ENCODE measurements at regions not wholly inside any gene's neighbourhood (a gene's known extent, or its start where the extent isn't known, plus 50 kb on each side); places are given as distances from the start of the nearest gene placed in this dataset.

DNA sequence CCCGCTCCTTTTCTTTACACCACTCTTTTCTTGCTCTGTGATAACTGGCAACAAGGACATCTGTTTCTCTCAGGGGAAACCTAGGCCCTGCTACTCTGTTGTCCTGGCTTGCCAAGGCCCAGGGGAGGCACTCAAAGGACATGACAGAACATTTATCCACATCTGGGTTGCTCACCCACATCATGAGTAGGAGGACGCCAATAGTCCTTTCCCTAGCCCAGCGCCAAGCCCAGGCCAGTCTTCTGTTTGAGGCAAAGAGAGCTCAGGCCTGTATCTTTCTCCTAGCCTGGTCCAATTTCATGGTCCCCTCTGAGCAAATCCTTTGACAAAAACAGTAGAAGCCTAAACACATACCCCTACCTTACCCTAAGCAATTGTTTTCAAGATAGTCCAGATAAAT, 366.8 kb upstream of the SGCD start:
- intact Hi-C loops (cut with micrococcal nuclease): no loop called here
- TF ChIP-seq EGR1 (IDR thresholded peaks at IDR 0.05; ENCODE audit: low read depth) (no peak), TCF7L2 (IDR thresholded peaks at IDR 0.05; ENCODE audit: borderline replicate concordance, extremely low read depth, insufficient read depth, insufficient read length) (no peak), POLR2A (IDR thresholded peaks at IDR 0.05; ENCODE audit: borderline replicate concordance, extremely low read depth, insufficient read depth, insufficient read length) (no peak), FOSL1 (IDR thresholded peaks at IDR 0.05; ENCODE audit: low read depth) (no peak), SRF (IDR thresholded peaks at IDR 0.05; ENCODE audit: low read depth) (no peak), EZH2 (IDR thresholded peaks at IDR 0.05) (no peak)
- no peaks in the 10 kb centered on the region for H4K20me1 ChIP-seq (ENCODE audit: insufficient read depth)
- no peaks in the 10 kb centered on the region for H3K79me2 ChIP-seq (ENCODE audit: insufficient read depth, low read length)
- H3K9ac ChIP-seq (ENCODE audit: low read length): no peak overlapping the region
- no peak overlapping the region for H3K4me2 ChIP-seq (ENCODE audit: low read length)
- ChIA-PET RAD21 (ENCODE audit: low non-redundant PET in 1 of 2, low total read pairs in 2 of 2, uncharacterized antibody in 2 of 2, unreplicated experiment in 2 of 2) (no interaction called here), POLR2A (no interaction called here), CTCF (no interaction called here)
- H3K4me1 ChIP-seq (ENCODE audit: control insufficient read depth in 1 of 2, insufficient read depth in 2 of 2, low read length in 2 of 2): no peaks in the 10 kb centered on the region
- H2AFZ ChIP-seq (ENCODE audit: low read depth, low read length, poor library complexity, severe bottlenecking): no peak overlapping the region
- no peaks in the 10 kb centered on the region for H3K9me2 ChIP-seq (ENCODE audit: insufficient read depth)
- DNase-seq (ENCODE audit: low read depth, low spot score): no peak
- no peaks in the 10 kb centered on the region for H3K27me3 ChIP-seq (ENCODE audit: insufficient read depth, low read length)
- H3K27ac ChIP-seq (ENCODE audit: low read depth, low read length): no peak overlapping the region
- peaks cover 5% of the 10 kb centered on the region in 2 experiments; a peak in 2 of 4 replicates for H3K9me3 ChIP-seq (ENCODE audit: control insufficient read depth in 1 of 2, insufficient read depth in 1 of 2, low read depth in 1 of 2, low read length in 2 of 2)
- H3K36me3 ChIP-seq (ENCODE audit: control insufficient read depth in 1 of 2, insufficient read depth in 2 of 2, low read length in 2 of 2): no peaks in the 10 kb centered on the region
- H3K4me3 ChIP-seq (replicated peaks in 1 of 2; ENCODE audit: low read depth in 1 of 2, low read length in 2 of 2): no peak overlapping the region
- no TSS peak for BruUV-seq (replicated peaks)
- ATAC-seq: no peak

DNA sequence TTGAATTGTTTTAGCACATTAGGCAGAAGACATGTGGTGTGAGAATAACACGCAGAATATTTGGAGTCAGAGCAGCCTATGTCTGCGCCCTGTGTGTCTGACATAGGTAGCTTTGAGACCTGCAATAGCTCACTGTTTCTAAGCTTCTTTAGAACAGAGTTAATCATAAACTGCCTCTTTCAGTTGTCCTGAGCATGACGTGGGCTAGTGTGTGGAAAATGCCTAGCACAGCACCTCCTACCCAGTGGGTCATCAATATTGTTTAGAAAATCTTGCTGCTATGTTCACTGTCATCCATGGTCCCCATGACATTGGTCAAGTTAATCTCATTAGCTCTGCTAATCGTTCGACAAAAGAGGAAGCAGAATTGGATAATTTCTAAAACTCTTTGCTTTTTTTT, 357.4 kb upstream of the SGCD start:
- no peak overlapping the region for H3K4me3 ChIP-seq (replicated peaks in 1 of 2; ENCODE audit: low read depth in 1 of 2, low read length in 2 of 2)
- H4K20me1 ChIP-seq (ENCODE audit: insufficient read depth): no peaks in the 10 kb centered on the region; the same call in 1 of the 2 replicates
- H3K27me3 ChIP-seq (ENCODE audit: insufficient read depth, low read length): no peaks in the 10 kb centered on the region
- no peak overlapping the region for H3K4me2 ChIP-seq (ENCODE audit: low read length)
- TF ChIP-seq, protein P1, sequence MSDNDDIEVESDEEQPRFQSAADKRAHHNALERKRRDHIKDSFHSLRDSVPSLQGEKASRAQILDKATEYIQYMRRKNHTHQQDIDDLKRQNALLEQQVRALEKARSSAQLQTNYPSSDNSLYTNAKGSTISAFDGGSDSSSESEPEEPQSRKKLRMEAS (IDR thresholded peaks at IDR 0.05): no peak
- no peak for TF ChIP-seq POLR2AphosphoS5 (IDR thresholded peaks at IDR 0.05; ENCODE audit: low read depth, low read length)
- no peak for TF ChIP-seq SIN3A (IDR thresholded peaks at IDR 0.05; ENCODE audit: low read depth)
- no peak for TF ChIP-seq RAD21 (IDR thresholded peaks at IDR 0.05; ENCODE audit: low read depth)
- TF ChIP-seq EZH2phosphoT487 (IDR thresholded peaks at IDR 0.05; ENCODE audit: borderline replicate concordance): no peak
- no peak for TF ChIP-seq JUND (IDR thresholded peaks at IDR 0.05)
- no peak for TF ChIP-seq FOSL1 (IDR thresholded peaks at IDR 0.05; ENCODE audit: low read depth)
- no peak for TF ChIP-seq CBX3 (IDR thresholded peaks at IDR 0.05; ENCODE audit: low read depth)
- no peak for TF ChIP-seq EZH2 (IDR thresholded peaks at IDR 0.05)
- no peak for TF ChIP-seq POLR2A (IDR thresholded peaks at IDR 0.05; ENCODE audit: borderline replicate concordance, extremely low read depth, insufficient read depth, insufficient read length)
- TF ChIP-seq EGR1 (IDR thresholded peaks at IDR 0.05; ENCODE audit: low read depth): no peak
- no peaks in the 10 kb centered on the region for H3K4me1 ChIP-seq (ENCODE audit: control insufficient read depth in 1 of 2, insufficient read depth in 2 of 2, low read length in 2 of 2)
- H3K9ac ChIP-seq (ENCODE audit: low read length): no peak overlapping the region
- no peak overlapping the region for H2AFZ ChIP-seq (ENCODE audit: low read depth, low read length, poor library complexity, severe bottlenecking)
- H3K79me2 ChIP-seq (ENCODE audit: insufficient read depth, low read length): no peaks in the 10 kb centered on the region
- no peak for DNase-seq (ENCODE audit: low read depth, low spot score)
- RAD21 ChIA-PET (ENCODE audit: low non-redundant PET in 1 of 2, low total read pairs in 2 of 2, uncharacterized antibody in 2 of 2, unreplicated experiment in 2 of 2): no interaction called here
- no peaks in the 10 kb centered on the region for H3K9me2 ChIP-seq (ENCODE audit: insufficient read depth)
- peaks cover 0 to 12% of the 10 kb centered on the region in 2 experiments; a peak in 1 of 4 replicates for H3K9me3 ChIP-seq (ENCODE audit: control insufficient read depth in 1 of 2, insufficient read depth in 1 of 2, low read depth in 1 of 2, low read length in 2 of 2)
- intact Hi-C loops (cut with micrococcal nuclease): no loop called here
- BruUV-seq (replicated peaks): no TSS peak
- H3K27ac ChIP-seq (ENCODE audit: low read depth, low read length): no peak overlapping the region
- no peaks in the 10 kb centered on the region for H3K36me3 ChIP-seq (ENCODE audit: control insufficient read depth in 1 of 2, insufficient read depth in 2 of 2, low read length in 2 of 2)
- CTCF ChIA-PET: no interaction called here
- no peak for ATAC-seq
- POLR2A ChIA-PET: no interaction called here
